Activated T-cell treated with anti-CD3 and anti-CD28 coated beads for 1 hour (primary cell): ENCODE measurements at regions not wholly inside any gene's neighbourhood (a gene's known extent, or its start where the extent isn't known, plus 50 kb on each side); places are given as distances from the start of the nearest gene placed in this dataset.

Experiments used
- DNase-seq: peaks from one replicate; pipeline ENCODE4 v3.0.0-alpha.2; 2020; ENCODE audit warnings: low read depth

DNA sequence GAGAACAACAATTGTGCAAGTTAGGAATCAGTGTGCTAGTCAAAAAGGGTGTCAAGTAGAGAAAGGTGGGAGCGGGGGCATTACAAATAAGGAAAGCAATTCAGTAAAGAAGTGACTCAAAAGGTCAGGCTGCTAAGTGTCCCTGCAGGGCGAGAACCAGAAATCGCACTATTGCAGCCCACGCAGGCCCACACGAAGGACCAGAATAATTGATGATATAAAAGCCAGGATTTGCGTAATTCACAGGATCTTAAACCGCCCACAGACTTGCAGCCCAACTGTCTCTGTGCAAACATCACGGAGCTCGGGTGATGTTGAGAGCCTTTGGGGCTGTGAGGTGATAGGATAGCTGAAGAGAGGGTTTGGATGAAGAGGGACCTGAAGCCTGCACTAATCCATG is 349.0 kb downstream of the BRINP1 start:
- no peak for DNase-seq

- no peak for DNase-seq
Observed at GRCh38 chr9:119020730-119021333, 348.4 kb downstream of the BRINP1 start.

- DNase-seq: no peak
Observed at GRCh38 chr9:119026120-119026519, 343.1 kb downstream of the BRINP1 start.

- no peak for DNase-seq
Observed at GRCh38 chr9:119027901-119028699, 341.1 kb downstream of the BRINP1 start.

- DNase-seq: no peak
Observed at GRCh38 chr9:119029886-119030285, 339.3 kb downstream of the BRINP1 start.

DNA sequence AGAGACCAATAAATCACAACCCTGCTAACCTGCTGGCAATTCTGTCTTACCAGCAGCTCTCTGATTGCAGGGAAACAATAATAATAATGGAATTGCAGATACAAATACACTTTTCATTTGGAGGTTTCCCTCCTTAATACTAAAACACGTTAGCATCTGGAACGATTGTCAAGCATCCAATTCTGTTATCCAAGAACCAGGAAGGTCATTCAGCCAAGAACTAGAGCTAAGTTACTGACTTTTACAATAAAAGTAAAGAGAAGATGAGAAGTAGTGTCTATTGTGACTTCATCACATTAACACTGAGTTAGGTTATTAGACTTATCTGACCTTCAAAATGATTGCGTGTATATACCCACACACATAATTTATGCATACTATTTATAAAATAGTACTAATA is 335.6 kb downstream of the BRINP1 start:
- no peak for DNase-seq

- DNase-seq: no peak
Observed at GRCh38 chr9:119036969-119037368, 332.3 kb downstream of the BRINP1 start.

- no peak for DNase-seq
Observed at GRCh38 chr9:119043996-119044395, 325.2 kb downstream of the BRINP1 start.

- no peak for DNase-seq
Observed at GRCh38 chr9:119044806-119045205, 324.4 kb downstream of the BRINP1 start.

DNA sequence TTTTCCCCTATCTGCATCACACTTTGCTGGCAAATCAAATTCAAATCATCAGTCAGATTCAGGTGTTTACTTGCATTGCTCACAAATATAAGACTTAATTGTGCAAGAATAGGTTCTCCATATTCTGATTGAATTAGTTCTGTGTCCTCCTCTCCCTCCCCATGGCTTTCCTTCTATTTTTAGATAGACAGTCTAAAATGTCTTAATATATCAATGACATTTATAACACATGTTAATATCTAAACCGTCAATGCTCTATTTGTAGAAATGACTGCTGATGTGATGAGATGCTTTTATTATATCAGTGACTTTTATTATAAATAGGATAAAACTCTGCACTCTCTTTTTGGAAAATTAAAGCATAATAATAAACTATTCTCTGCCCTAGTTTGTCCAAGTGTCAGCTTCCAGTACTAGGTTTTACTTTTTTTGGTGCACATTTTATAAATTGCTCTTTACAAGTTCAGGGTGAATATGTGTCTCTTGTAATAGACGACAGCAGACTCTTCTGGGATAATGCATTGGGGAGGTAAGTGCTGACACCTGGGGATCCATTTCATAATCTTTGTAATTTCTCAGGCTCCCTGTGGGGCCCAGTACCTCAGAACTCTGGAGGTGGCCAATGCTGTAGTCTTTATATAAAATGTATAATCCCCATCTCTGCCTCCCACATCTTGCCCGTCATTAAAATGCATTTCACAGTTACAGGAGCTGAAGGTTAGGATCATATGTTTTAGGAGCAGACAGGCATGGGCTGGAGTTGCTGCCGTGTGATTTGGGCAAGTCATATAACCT is 321.5 kb downstream of the BRINP1 start:
- no peak for DNase-seq

DNA sequence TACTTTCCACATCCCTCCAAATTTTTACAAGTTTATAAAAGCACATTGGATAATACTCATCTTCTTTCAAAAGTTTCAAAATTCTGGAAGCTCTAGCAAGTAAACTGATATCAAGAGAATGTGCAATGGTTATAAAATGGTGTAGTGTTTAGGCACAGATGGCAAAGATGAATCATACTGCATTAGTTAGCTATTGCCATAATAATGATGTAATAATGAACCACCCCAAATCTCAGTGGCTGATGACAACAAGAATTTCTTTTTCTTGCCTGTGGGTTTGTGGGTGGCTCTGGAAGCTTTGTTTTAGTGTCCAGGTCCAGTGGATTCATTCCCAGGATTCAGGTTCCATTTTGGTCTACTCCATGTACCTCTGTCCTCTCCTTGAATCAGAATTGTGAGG is 319.0 kb downstream of the BRINP1 start:
- no peak for DNase-seq

DNA sequence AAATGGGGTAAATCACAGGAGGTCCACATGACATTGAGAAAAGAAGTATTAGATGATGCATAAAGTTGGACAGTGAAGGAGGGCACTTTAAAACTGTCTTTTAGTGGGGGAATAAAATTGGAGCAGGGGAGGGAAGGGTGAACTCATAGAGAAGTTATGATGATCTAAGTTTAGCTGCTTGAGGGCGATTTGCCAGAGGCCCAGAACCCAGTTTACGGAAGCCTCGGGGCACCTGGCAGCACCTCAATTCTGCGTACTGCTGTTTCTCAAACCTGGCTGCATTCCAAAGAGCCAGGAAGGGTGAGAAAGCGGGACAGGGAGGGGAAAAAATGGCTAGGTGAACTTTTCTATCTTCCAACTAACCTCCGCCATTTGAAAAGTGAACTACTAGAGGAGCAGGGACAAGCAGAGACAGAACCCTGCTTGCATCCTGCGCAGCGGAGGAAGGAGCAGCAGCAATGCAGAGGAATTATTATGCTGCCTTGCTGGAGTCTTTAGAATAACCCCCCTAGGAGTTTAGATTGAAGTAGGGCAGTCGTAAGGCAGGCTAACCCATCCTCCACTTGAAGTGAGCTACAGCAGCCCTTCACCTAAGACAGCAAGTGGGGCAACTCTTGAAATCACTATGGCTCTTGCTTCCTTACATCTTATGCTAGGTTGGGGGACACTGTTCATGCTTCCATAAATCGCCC is 316.8 kb downstream of the BRINP1 start:
- DNase-seq: no peak

GRCh38 chr9:119053070-119053469 is 316.2 kb downstream of the BRINP1 start:
- no peak for DNase-seq

DNA sequence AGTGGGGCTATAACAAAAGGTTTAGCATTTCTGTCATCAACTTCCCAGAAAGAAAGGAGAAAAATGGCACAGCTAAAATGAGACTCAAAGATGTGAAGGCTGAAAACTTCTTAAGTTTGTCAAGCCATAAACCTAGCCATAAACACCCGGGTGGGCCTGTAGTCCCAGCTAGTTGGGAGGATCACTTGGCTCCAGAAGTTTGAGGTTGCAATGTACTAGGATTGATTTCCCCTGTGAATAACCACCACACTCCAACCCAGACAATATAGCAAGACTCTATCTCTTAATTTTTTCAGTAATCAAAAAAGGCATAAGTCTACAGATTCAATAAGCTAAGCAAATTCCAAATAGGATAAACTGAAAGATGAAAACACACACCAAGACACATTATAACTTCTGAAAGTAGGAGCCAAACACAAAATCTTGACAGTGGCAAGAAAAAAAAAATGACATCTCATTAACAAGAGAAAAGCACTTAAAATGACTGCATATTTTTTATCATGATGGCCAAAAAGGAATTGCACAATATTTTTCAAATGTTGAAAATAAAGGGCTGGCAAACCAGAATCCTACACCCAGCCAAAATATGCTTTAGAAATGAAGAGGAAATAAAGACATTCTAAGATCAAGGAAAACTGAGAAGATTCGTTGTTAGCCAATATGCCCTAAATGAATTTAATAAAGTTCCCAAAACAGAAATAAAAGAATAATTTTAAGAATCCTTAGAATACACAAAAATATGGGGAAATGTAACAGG is 308.4 kb downstream of the BRINP1 start:
- DNase-seq: no peak

DNA sequence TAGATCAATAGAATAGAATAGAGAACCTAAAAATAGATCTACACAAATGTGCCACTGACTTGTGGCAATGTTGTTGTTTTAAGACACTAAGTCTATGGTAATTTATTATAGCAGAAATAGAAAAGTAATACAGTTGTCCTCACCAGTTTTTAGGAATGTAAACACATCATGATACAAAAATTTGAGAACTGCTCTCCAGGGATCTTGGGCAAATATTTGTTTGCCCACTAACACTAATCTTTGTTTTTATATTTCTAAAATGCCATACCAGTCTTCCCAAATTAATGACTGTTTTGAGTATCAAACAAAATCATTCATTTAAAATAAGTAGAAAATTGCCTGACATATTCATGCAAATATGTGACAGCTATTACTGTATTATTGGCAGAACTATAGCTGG is 297.6 kb downstream of the BRINP1 start:
- DNase-seq: no peak

DNA sequence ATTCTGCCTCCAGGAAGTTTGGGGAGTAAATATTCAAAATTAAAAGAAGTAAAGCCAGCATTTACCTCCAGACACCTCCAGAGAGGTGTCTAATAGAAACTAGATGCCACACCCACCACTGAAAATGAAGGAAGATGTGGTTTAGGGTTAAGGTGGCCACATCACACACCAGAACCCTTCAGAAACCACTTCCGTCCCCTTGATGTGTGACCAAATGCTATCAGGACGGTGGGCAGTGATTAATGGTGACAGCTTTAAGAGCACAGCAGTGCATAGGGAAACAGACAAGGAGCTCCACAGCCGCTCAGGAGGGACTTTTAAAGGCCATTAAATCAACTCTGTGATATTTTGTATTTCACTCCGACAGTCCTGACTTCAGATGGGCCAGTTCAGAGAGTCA is 295.2 kb downstream of the BRINP1 start:
- no peak for DNase-seq

DNA sequence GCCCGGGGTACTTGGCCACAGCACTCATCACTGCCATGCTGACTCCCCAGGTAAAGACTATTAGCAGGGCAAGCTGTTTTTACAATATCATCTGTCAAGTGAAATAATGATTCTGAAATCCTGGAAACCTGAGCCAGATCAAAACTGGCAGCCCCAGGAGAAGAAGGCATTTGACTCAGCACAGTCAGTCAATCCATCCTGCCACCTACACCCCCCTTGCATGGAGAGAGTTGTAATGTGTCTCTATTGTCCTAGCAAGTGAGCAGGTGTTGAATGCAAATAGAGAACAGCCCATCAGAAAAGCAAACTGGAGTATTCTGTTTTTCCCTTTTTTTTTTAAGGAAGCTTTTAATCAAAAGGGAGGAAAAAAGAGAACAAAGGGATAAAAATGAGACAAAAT is 291.2 kb downstream of the BRINP1 start:
- DNase-seq: no peak

DNA sequence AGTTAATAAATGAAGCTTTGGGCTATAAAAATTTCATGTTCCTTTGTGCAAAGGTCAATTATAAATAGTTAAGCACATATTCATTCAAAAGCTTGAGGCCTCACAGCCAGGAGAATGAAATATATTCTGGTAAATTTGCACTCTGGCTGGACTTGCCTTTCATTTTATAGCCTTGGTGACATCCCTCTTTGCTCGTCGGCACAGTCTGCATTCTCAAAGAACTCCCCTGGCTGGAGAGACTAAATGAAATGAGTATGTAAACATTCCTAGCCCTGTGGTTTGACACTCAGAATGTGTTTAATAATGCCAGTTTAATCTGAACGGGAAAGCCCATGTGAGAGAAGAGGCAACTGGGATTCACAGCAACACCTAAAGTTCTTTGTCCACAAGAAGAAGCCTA is 285.6 kb downstream of the BRINP1 start:
- no peak for DNase-seq

- DNase-seq: no peak
Observed at GRCh38 chr9:119086590-119086989, 282.6 kb downstream of the BRINP1 start.

- no peak for DNase-seq
Observed at GRCh38 chr9:119088002-119088547, 281.2 kb downstream of the BRINP1 start.

DNA sequence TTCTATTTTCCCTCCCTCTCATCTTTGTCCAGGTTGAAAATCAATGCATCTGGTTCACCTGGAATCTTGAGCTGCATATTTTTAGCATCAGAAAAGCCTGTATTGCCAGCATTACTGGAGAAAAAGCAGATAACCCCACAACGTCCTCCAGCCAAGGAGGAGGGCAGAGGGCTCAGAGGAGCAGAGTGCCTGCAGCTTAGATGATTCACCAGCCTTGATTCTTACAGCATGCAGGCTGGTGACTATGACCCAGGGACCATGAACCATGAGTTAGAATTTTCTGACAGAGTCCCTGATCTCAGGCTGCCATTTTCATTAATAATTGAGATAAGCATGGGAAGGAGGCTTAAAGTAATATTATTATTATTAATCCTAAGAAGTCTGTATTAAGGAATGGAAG is 278.2 kb downstream of the BRINP1 start:
- no peak for DNase-seq
